DOHH2 (cell line): ENCODE measurements at regions not wholly inside any gene's neighbourhood (a gene's known extent, or its start where the extent isn't known, plus 50 kb on each side); places are given as distances from the start of the nearest gene placed in this dataset.
"Not testable (repeated sequence)": the region's sequence is repeated elsewhere in the genome, so short reads cannot be mapped to it uniquely, and the experiment has no call there.

Experiments used
- CTCF ChIP-seq: fragments of 200-600 bp; sonication (generic); IDR thresholded peaks from one replicate; pipeline ENCODE4 v1.5.1; 2014; ENCODE audit warnings: antibody characterized with exemption, mild to moderate bottlenecking, low read depth, low read length; ENCODE audit not compliant: poor library complexity, severe bottlenecking
- EZH2phosphoT487 ChIP-seq: fragments of 200-600 bp; sonication (generic); IDR thresholded peaks from 2 replicates; pipeline ENCODE4 v1.6.1; 2017; ENCODE audit warnings: borderline replicate concordance, mild to moderate bottlenecking, antibody characterized with exemption, low read length, moderate library complexity, mixed read lengths

GRCh38 chr18:977327-977726 lies 72.7 kb downstream of the ADCYAP1 start:
- not testable (repeated sequence) for TF ChIP-seq CTCF, EZH2phosphoT487
